Psoas muscle (tissue), 7 donors: ENCODE measurements at regions not wholly inside any gene's neighbourhood (a gene's known extent, or its start where the extent isn't known, plus 50 kb on each side); places are given as distances from the start of the nearest gene placed in this dataset.

ENCODE experiments used
- ATAC-seq, 4 donors: fragments of 200-7000 bp; cut with Tn5 transposase; one replicate each; pipeline ENCODE4 v1.9.1; 2020; ENCODE audit warnings: moderate library complexity in 3 of 4, mild to moderate bottlenecking in 2 of 4
- DNase-seq, 2 donors: peaks; one replicate each; pipeline ENCODE4 v3.0.0-alpha.2; 2020
- H3K27ac ChIP-seq: fragments of 200-600 bp; one replicate; pipeline ENCODE4 v1.8.0; 2022
- H3K27me3 ChIP-seq, 3 donors: fragments of 200-600 bp in 1 of 3; one replicate each; pipeline versions ENCODE4 v1.6.1 to v1.8.0; 2013 to 2022; ENCODE audit warnings: low read length in 2 of 3, mild to moderate bottlenecking in 2 of 3, moderate library complexity in 1 of 3; ENCODE audit not compliant: insufficient read depth in 3 of 3
- H3K36me3 ChIP-seq, 2 donors: fragments of 200-600 bp in 1 of 2; one replicate each; pipeline versions ENCODE4 v1.6.1 to v1.8.0; 2013 to 2022; ENCODE audit warnings: low read depth in 1 of 2, mild to moderate bottlenecking in 1 of 2, moderate library complexity in 1 of 2; ENCODE audit not compliant: insufficient read depth in 1 of 2
- H3K4me1 ChIP-seq: fragments of 200-600 bp; one replicate; pipeline ENCODE4 v1.8.0; 2022
- H3K4me3 ChIP-seq: fragments of 200-600 bp; one replicate; pipeline ENCODE4 v1.8.0; 2022; ENCODE audit warnings: mild to moderate bottlenecking
- H3K9me3 ChIP-seq: fragments of 200-600 bp; one replicate; pipeline ENCODE4 v1.8.0; 2022
- CTCF ChIP-seq: fragments of 200-600 bp; IDR thresholded peaks from one replicate; pipeline ENCODE4 v1.8.0; 2022; ENCODE audit warnings: antibody characterized with exemption
- WGBS, 3 donors: extraction: QIAGEN DNeasy Blood & Tissue Kit; methylation state at CpG; one replicate each; pipeline versions ENCODE4 v1.1.6 to v1.1.7; 2013; 5-methylcytosine and 5-hydroxymethylcytosine counted together
- intact Hi-C, 2 donors: fragments of 100-400 bp; cut with DNase I; formaldehyde crosslinking; loops; one replicate each; pipeline versions ENCODE4 v1.11.0 to v1.14.2; 2022
- donor health status: healthy with polysubstance abuse.
- donor health status: DM: no; HTN: no; CAD: no; lungs with moderate emphysema.
- donor health status: Bipolar disorder and iron deficiency.
- donor health status: healthy.
- donor health status: DM: yes; HTN: yes; CAD: no.
- donor health status: DM: no; HTN: no; CAD: no.
- donor health status: DM: yes; HTN: yes; CAD: no.

- no peak overlapping the region for H3K4me3 ChIP-seq
- ATAC-seq (no peak), DNase-seq (no peak)
- H3K36me3 ChIP-seq: no peaks in the 10 kb centered on the region
- H3K27me3 ChIP-seq: no peaks in the 10 kb centered on the region
- H3K27ac ChIP-seq: no peak overlapping the region
- H3K4me1 ChIP-seq: no peaks in the 10 kb centered on the region
- no peaks in the 10 kb centered on the region for H3K9me3 ChIP-seq
- intact Hi-C loops: no loop called here
- TF ChIP-seq CTCF: no peak
These were observed 518.5 kb downstream of the ZNF608 start for GRCh38 chr5:124227914-124228313.

GRCh38 chr5:124220418-124220817, 526.0 kb downstream of the ZNF608 start:
- TF ChIP-seq CTCF: no peak
- Histone ChIP-seq H3K4me3 (no peak overlapping the region), H3K9me3 (no peaks in the 10 kb centered on the region), H3K4me1 (no peaks in the 10 kb centered on the region), H3K36me3 (no peaks in the 10 kb centered on the region), H3K27me3 (no peaks in the 10 kb centered on the region), H3K27ac (no peak overlapping the region)
- no peak for ATAC-seq
- intact Hi-C loops: no loop called here
- DNase-seq: no peak
- 66 to 90% (median 89%) methylated on average over 2 of the region's 2 CpGs for WGBS, 3 donors

- no peak for ATAC-seq
- no peaks in the 10 kb centered on the region for H3K27me3 ChIP-seq
These were observed 533.5 kb downstream of the ZNF608 start for GRCh38 chr5:124212934-124213333.

GRCh38 chr5:124210111-124210910, 536.1 kb downstream of the ZNF608 start:
- no peak for TF ChIP-seq CTCF
- Histone ChIP-seq H3K4me1 (no peaks in the 10 kb centered on the region), H3K27me3 (no peaks in the 10 kb centered on the region), H3K36me3 (no peaks in the 10 kb centered on the region), H3K9me3 (no peaks in the 10 kb centered on the region), H3K4me3 (no peak overlapping the region), H3K27ac (no peak overlapping the region)
- 62 to 69% (median 64%) methylated on average over 2 of the region's 2 CpGs for WGBS, 3 donors
- intact Hi-C loops: no loop called here
- DNase-seq (no peak), ATAC-seq (no peak)

More at GRCh38 chr5:124212934-124213333, 533.5 kb downstream of the ZNF608 start:
- WGBS, 3 donors: 81 to 92% (median 82%) methylated on average over 9 of the region's 9 CpGs
- intact Hi-C loops: no loop called here
- DNase-seq: no peak
- H3K4me1 ChIP-seq: no peaks in the 10 kb centered on the region
- no peak overlapping the region for H3K4me3 ChIP-seq
- H3K27ac ChIP-seq: no peak overlapping the region
- H3K36me3 ChIP-seq: no peaks in the 10 kb centered on the region
- TF ChIP-seq CTCF: no peak
- H3K9me3 ChIP-seq: no peaks in the 10 kb centered on the region

GRCh38 chr5:124207118-124207517, 539.3 kb downstream of the ZNF608 start:
- Histone ChIP-seq H3K27ac (no peak overlapping the region), H3K27me3 (no peaks in the 10 kb centered on the region), H3K4me1 (no peaks in the 10 kb centered on the region), H3K9me3 (no peaks in the 10 kb centered on the region), H3K4me3 (no peak overlapping the region), H3K36me3 (no peaks in the 10 kb centered on the region)
- ATAC-seq: no peak
- DNase-seq: no peak
- intact Hi-C loops: no loop called here
- 95 to 96% (median 95%) methylated on average over 3 of the region's 3 CpGs for WGBS, 3 donors
- TF ChIP-seq CTCF: no peak
